Parathyroid adenoma (tissue), 2 donors: ENCODE measurements at regions not wholly inside any gene's neighbourhood (a gene's known extent, or its start where the extent isn't known, plus 50 kb on each side); places are given as distances from the start of the nearest gene placed in this dataset.

ENCODE experiments used
- H2AFZ ChIP-seq: fragments of 300-600 bp; sonication (generic); one replicate; pipeline ENCODE4 v1.7.0; 2017; ENCODE audit warnings: antibody characterized with exemption, mild to moderate bottlenecking
- H3K27ac ChIP-seq: fragments of 300-600 bp; sonication (generic); one replicate; pipeline ENCODE4 v1.7.0; 2017
- H3K27me3 ChIP-seq: fragments of 300-600 bp; sonication (generic); one replicate; pipeline ENCODE4 v1.7.0; 2017; ENCODE audit warnings: low read length; ENCODE audit not compliant: control insufficient read depth, insufficient read depth
- H3K36me3 ChIP-seq: fragments of 300-600 bp; sonication (generic); one replicate; pipeline ENCODE4 v1.7.0; 2017; ENCODE audit warnings: low read length; ENCODE audit not compliant: control insufficient read depth, insufficient read depth
- H3K4me1 ChIP-seq: fragments of 300-600 bp; sonication (generic); one replicate; pipeline ENCODE4 v1.7.0; 2017; ENCODE audit warnings: control low read depth
- H3K4me2 ChIP-seq: fragments of 300-600 bp; sonication (generic); one replicate; pipeline ENCODE4 v1.7.0; 2017; ENCODE audit warnings: low read length
- H3K4me3 ChIP-seq: fragments of 300-600 bp; sonication (generic); one replicate; pipeline ENCODE4 v1.7.0; 2017; ENCODE audit warnings: low read depth, low read length
- H3K79me2 ChIP-seq: fragments of 300-600 bp; sonication (generic); one replicate; pipeline ENCODE4 v1.7.0; 2017; ENCODE audit warnings: control low read depth
- H3K9ac ChIP-seq: fragments of 300-600 bp; sonication (generic); one replicate; pipeline ENCODE4 v1.7.0; 2017; ENCODE audit warnings: mild to moderate bottlenecking
- H3K9me3 ChIP-seq: fragments of 300-600 bp; sonication (generic); one replicate; pipeline ENCODE4 v1.7.0; 2017; ENCODE audit warnings: low read length; ENCODE audit not compliant: control insufficient read depth
- CTCF ChIP-seq: fragments of 300-600 bp; sonication (generic); IDR thresholded peaks from one replicate; pipeline ENCODE4 v1.7.0; 2017; ENCODE audit warnings: antibody characterized with exemption, mild to moderate bottlenecking
- donor health status: primary hyperparathyroidism.

GRCh38 chr6:100176311-100176950 is 182.4 kb upstream of the MCHR2 start:
- TF ChIP-seq CTCF = no peak
- peak overlapping the region; percentile 27 for H2AFZ ChIP-seq
- H3K4me2 ChIP-seq = no peak overlapping the region
- no peak overlapping the region for H3K4me3 ChIP-seq
- H3K27me3 ChIP-seq = no peaks in the 10 kb centered on the region
- no peaks in the 10 kb centered on the region for H3K36me3 ChIP-seq
- H3K79me2 ChIP-seq = no peaks in the 10 kb centered on the region
- H3K9me3 ChIP-seq = no peaks in the 10 kb centered on the region
- H3K27ac ChIP-seq = no peak overlapping the region
- H3K9ac ChIP-seq = no peak overlapping the region
- no peaks in the 10 kb centered on the region for H3K4me1 ChIP-seq

- no peaks in the 10 kb centered on the region for H3K79me2 ChIP-seq
- no peak overlapping the region for H3K4me2 ChIP-seq
- no peaks in the 10 kb centered on the region for H3K4me1 ChIP-seq
- no peak overlapping the region for H3K4me3 ChIP-seq
- H3K9ac ChIP-seq = no peak overlapping the region
- no peaks in the 10 kb centered on the region for H3K27me3 ChIP-seq
- H3K36me3 ChIP-seq = no peaks in the 10 kb centered on the region
- no peak for TF ChIP-seq CTCF
- no peak overlapping the region for H3K27ac ChIP-seq
- H3K9me3 ChIP-seq = no peaks in the 10 kb centered on the region
- no peak overlapping the region for H2AFZ ChIP-seq
Observed at GRCh38 chr6:100175814-100176310, 181.8 kb upstream of the MCHR2 start.

- no peaks in the 10 kb centered on the region for H3K9me3 ChIP-seq
- H3K27me3 ChIP-seq = no peaks in the 10 kb centered on the region
- no peak overlapping the region for H3K9ac ChIP-seq
- no peak for TF ChIP-seq CTCF
- no peaks in the 10 kb centered on the region for H3K79me2 ChIP-seq
- no peak overlapping the region for H2AFZ ChIP-seq
- H3K27ac ChIP-seq = no peak overlapping the region
- no peaks in the 10 kb centered on the region for H3K36me3 ChIP-seq
- no peaks in the 10 kb centered on the region for H3K4me1 ChIP-seq
- H3K4me2 ChIP-seq = no peak overlapping the region
- H3K4me3 ChIP-seq = no peak overlapping the region
Observed at GRCh38 chr6:100173211-100173610, 179.2 kb upstream of the MCHR2 start.

GRCh38 chr6:100172322-100172713 is 178.3 kb upstream of the MCHR2 start:
- Histone ChIP-seq H3K9ac (no peak overlapping the region), H3K27ac (no peak overlapping the region), H3K4me3 (no peak overlapping the region), H3K79me2 (no peaks in the 10 kb centered on the region), H3K4me1 (no peaks in the 10 kb centered on the region), H3K4me2 (no peak overlapping the region), H3K27me3 (no peaks in the 10 kb centered on the region), H3K9me3 (no peaks in the 10 kb centered on the region), H2AFZ (no peak overlapping the region), H3K36me3 (no peaks in the 10 kb centered on the region)
- no peak for TF ChIP-seq CTCF
